ENCODE measurements at regions not wholly inside any gene's neighbourhood (a gene's known extent, or its start where the extent isn't known, plus 50 kb on each side); places are given as distances from the start of the nearest gene placed in this dataset.

GRCh38 chr1:82091265-82091664, 290.5 kb downstream of the ADGRL2 start:
- DNase-seq (ENCODE audit: low read depth): no peak
- TF ChIP-seq, protein P1, sequence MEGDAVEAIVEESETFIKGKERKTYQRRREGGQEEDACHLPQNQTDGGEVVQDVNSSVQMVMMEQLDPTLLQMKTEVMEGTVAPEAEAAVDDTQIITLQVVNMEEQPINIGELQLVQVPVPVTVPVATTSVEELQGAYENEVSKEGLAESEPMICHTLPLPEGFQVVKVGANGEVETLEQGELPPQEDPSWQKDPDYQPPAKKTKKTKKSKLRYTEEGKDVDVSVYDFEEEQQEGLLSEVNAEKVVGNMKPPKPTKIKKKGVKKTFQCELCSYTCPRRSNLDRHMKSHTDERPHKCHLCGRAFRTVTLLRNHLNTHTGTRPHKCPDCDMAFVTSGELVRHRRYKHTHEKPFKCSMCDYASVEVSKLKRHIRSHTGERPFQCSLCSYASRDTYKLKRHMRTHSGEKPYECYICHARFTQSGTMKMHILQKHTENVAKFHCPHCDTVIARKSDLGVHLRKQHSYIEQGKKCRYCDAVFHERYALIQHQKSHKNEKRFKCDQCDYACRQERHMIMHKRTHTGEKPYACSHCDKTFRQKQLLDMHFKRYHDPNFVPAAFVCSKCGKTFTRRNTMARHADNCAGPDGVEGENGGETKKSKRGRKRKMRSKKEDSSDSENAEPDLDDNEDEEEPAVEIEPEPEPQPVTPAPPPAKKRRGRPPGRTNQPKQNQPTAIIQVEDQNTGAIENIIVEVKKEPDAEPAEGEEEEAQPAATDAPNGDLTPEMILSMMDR (IDR thresholded peaks at IDR 0.05; ENCODE audit: control insufficient read depth, insufficient read depth, low read depth, low read length, missing control alignments): no peak
- H3K4me3 ChIP-seq (ENCODE audit: control insufficient read depth, low read depth, low read length): no peak overlapping the region

DNA sequence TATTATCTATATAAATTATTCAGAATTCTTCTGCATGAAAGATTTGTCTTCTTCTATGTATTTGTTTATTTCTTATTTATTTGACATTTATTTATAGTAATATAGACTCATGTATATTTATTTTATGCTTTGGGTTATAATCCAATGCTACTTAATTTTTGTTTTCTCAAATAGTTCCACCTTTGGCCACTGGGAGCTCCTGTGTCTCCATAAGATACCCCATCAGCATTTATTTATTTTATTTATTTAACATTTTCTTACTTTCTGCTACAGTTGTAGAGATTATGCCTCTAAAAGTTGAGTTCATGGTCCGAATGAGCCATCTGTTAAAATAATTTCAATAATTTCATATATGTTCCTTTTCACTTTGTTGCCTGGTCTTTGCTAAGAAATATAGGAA, 289.4 kb downstream of the ADGRL2 start:
- DNase-seq (ENCODE audit: low read depth): no peak
- TF ChIP-seq, protein P1 (IDR thresholded peaks at IDR 0.05; ENCODE audit: control insufficient read depth, insufficient read depth, low read depth, low read length, missing control alignments): peak; percentile 24
- no peak overlapping the region for H3K4me3 ChIP-seq (ENCODE audit: control insufficient read depth, low read depth, low read length)

GRCh38 chr1:82086739-82087138, 286.0 kb downstream of the ADGRL2 start:
- DNase-seq (ENCODE audit: low read depth): no peak
- TF ChIP-seq, protein P1 (IDR thresholded peaks at IDR 0.05; ENCODE audit: control insufficient read depth, insufficient read depth, low read depth, low read length, missing control alignments): no peak
- H3K4me3 ChIP-seq (ENCODE audit: control insufficient read depth, low read depth, low read length): no peak overlapping the region

DNA sequence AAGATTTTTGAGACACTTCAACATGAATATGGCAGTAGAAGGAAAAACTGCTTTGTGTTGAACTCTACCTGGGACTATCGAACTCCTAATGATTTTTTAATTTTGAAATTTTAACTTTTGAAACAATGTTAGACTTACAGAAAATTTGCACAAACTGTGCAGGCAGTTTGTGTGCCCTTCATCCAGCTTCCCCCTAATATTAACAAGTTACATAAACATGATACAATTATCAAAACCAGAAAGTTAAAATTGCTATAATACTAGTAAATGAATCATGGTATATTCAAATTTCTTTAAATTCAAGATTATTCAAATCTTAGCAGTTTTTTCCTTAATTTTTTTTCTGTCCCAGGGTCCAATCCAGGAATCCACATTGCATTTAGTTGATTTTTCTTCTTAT, 278.9 kb downstream of the ADGRL2 start:
- TF ChIP-seq, protein P1 (IDR thresholded peaks at IDR 0.05; ENCODE audit: control insufficient read depth, insufficient read depth, low read depth, low read length, missing control alignments): no peak
- H3K4me3 ChIP-seq (ENCODE audit: control insufficient read depth, low read depth, low read length): no peak overlapping the region
- DNase-seq (ENCODE audit: low read depth): no peak

DNA sequence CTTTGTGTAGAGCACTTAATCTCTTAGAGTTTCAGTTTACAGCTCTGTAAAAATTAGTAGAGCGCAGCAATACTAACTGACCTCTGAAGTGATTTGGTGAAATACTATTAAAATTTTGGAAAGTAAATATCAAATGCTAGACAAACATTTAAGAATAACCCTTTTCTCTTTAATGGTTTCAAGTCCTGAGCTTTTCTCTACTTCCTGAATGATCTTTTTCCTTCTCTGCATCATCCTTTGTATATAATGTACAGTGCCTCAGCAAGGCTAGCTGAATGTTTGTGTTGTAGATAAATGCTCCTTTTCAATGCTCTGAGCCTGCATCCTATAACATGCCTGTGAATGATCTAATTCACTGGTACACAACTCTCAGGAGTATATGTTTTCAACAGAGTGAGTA, 272.9 kb downstream of the ADGRL2 start:
- DNase-seq (ENCODE audit: low read depth): no peak
- no peak overlapping the region for H3K4me3 ChIP-seq (ENCODE audit: control insufficient read depth, low read depth, low read length)
- TF ChIP-seq, protein P1 (IDR thresholded peaks at IDR 0.05; ENCODE audit: control insufficient read depth, insufficient read depth, low read depth, low read length, missing control alignments): no peak

DNA sequence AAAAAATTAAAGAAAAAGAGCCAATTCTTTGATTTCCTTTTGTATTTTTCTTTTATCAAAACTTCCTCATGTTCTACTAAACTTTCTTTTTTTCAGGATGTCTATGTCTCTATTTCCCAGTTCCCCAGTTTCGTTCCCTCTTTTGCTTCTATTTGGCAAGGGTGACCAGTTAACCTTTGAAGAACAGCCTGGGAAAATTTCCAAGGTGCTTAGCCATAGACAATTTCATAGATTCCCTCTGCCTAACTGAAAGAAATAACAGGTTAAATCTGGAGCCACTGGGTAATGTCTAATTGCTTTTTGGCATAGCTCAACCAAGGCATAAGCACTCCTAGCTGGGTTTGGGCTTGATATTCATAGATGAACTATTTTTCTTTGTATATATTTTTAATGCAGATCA, 272.3 kb downstream of the ADGRL2 start:
- H3K4me3 ChIP-seq (ENCODE audit: control insufficient read depth, low read depth, low read length): no peak overlapping the region
- TF ChIP-seq, protein P1 (IDR thresholded peaks at IDR 0.05; ENCODE audit: control insufficient read depth, insufficient read depth, low read depth, low read length, missing control alignments): no peak
- DNase-seq (ENCODE audit: low read depth): no peak

DNA sequence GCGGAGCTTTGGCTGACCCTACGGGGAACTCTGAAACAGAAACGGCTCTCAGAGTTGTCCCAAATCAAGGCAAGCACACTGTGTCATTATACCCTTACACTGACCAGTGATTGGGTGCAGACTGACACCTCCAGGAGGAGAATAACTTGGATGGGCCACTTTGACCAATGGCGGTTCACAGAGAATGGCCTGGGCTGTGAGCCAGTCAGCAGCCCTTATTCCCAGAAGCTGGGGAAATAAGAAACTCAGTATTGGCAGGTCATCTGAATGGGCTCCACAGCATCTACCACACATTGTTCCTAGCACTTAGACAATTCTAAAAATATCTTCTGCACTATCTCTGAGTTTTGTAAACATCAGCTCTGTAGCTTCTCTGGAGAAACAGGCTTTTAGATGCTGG, 265.2 kb downstream of the ADGRL2 start:
- no peak for DNase-seq (ENCODE audit: low read depth)
- H3K4me3 ChIP-seq (ENCODE audit: control insufficient read depth, low read depth, low read length): no peak overlapping the region
- TF ChIP-seq, protein P1 (IDR thresholded peaks at IDR 0.05; ENCODE audit: control insufficient read depth, insufficient read depth, low read depth, low read length, missing control alignments): no peak
